Tongue (tissue), 1 donor: ENCODE measurements at regions not wholly inside any gene's neighbourhood (a gene's known extent, or its start where the extent isn't known, plus 50 kb on each side); places are given as distances from the start of the nearest gene placed in this dataset.

Experiments
- DNase-seq: peaks from one replicate; pipeline ENCODE4 v3.0.0-alpha.2; 2015

DNA sequence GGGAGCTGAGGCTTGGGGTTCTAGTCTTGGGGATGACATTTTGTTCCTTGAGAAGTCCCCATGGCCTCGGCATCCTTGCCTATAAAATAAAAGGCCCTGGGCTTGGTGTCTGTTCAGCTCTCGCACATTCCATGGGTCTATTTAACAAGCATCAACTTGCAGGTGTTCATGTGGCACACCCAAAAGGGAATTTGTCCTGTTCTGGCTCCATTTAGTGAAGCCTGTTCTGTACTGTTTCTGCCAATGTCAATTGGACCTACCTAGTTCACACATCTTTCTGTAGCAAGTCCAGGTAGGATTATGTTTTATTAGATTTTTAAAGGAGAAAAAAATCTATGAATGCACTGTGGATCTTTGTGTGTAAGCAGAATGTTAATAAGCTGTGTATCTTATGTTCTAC lies 262.0 kb downstream of the HIVEP2 start:
- no peak for DNase-seq

DNA sequence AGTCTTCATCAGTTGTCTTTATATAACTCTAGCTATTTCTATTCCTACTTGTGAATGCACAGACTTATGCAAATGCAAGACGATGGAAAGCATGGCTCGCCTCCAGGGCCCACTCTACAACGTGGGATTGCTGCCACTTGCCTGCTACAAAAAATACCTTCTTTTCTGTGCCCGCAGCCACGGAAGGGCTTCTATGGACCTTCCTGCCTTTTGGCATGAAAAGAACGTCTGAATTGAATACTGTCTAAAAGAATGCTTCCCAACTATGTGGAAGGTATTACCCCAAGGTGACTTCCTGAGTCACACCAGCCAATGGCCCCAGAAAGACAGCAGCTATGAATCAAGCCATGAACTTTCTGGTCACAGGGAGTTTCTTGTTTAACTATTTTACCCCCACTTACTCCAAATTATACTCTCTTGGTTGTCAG lies 261.2 kb downstream of the HIVEP2 start:
- DNase-seq: peak; percentile 29

GRCh38 chr6:142684371-142684770 lies 260.6 kb downstream of the HIVEP2 start:
- DNase-seq: no peak

DNA sequence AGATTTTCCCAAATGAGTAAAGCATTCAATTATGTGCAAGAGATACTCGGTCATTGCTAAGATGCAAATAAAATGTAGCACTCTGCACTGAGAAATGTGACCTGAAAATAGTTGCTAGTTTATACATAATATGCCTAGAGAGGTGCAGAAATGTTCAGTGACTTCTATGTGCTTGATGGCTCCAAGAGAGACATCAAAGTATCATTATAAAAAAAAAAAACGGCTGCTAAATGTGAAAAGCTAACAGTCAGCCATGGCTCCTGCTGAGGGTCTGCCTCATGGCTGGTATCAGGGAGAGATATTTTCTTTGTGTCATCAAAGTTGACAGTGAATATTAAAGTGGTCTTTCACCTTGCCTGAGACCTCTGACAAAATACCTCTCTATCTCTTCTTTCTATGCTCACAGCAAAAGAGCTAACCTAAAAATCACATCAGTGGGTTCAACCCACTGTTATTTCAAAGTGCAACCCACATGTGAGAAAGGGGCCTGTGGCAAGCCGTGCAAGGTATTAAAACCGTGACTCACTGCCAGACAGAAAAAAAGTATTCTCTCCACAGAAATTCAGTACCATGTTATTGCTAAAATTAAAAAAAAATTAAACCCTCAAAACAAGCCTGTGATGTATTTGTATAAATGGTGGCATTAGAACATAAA lies 259.0 kb downstream of the HIVEP2 start:
- no peak for DNase-seq

GRCh38 chr6:142686507-142686887 lies 258.5 kb downstream of the HIVEP2 start:
- no peak for DNase-seq

- DNase-seq: peak; percentile 89
Observed at GRCh38 chr6:142692942-142693341, 252.0 kb downstream of the HIVEP2 start.

DNA sequence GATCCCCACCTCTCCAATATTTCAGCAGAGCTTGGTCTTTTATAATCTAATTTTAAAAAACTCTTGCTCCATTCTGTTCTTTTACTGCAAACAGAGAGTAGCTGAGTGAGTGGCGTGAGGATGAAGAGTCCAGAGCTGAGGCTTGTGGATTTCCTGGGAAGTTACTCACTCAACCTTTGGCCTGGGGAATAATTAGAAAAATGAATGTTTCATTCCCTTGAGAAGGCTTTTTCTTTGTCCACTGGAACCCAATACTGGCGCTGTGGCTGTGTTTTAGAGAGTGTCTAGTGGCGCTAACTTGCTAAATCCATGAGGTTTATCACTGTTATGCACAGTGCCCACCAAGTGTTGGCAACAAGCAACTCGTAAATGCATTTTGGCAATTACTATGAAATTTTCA lies 251.5 kb downstream of the HIVEP2 start:
- no peak for DNase-seq

DNA sequence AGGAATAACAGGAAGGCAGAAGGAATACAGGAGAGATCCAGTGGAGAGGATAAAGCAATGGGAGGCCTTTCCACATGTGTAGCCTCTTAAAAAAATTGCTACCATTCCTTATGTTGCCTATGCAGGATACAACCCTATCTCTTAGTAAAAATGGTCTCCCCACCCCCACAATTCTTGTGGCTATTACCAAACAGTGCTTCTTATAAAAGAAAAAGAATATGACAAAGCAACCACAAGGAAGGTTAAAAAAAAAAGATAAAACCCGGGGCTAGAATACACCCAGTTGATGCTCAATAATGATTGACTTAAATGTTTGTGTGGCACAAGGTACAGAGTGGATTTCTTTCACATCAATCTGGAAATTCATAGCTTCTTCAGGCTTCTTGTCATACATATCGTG lies 250.9 kb downstream of the HIVEP2 start:
- no peak for DNase-seq

DNA sequence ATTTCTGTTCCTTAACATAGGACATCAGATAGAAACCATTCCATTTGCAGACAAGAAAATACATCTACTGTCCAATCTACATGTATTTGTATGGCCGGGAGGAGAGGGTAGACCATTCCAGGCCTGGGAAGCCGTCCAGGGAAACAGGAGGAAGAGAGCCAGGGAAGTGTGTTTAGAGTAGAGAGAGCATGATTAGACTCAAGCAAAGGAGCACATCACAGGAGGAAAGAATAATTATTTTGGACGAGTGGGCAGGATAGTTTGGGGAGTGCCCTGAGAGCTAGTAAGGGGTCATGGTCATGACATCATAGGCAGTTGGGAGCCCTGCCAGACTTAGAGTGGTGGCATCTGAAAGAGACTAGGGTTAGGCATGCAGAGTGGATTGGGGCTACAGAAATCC lies 250.0 kb downstream of the HIVEP2 start:
- DNase-seq: peak; percentile 72

DNA sequence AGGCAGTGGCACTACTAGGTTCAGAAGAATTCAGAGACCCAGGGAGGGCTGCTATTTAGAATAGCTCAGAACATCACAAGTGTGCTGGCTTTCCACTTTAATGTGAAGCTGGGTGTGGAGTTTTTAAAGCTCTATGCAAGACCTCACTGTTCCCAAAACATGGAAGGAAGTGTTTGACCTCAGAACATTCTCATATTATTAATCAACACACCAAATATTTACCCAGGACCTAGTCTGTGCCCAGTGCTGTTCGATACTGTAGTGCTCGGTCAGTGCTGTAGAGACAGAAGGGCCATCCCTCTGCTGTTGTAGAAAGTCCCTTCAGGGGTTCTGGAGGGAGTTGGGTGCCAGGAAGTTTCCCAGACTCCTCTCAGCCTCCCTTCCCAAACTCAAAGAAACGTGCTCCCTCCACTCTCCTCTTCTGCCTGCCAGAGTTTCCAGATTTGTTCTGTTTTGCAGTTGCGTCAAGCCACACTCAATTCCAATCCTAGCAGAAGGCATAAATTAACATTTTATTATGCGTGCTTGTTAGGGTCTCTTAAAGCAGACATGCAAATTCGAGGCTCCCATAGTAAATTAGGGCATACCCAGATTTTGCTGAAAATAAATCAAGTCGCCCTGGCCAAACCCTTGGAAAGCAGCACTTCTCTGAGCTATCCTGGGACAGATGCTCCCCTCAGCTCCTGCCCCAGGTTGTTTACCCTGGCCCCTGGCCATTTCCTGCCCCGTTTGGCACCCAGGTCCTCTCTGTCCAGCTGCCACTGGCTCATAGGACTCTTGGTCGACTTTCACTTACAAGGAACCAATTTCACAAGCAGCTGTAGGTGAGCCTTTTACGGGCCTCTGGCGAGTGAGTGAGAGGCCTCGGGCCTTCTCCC lies 248.6 kb downstream of the HIVEP2 start:
- peak; percentile 42 for DNase-seq

- DNase-seq: no peak
Observed at GRCh38 chr6:142697001-142697335, 248.0 kb downstream of the HIVEP2 start.

DNA sequence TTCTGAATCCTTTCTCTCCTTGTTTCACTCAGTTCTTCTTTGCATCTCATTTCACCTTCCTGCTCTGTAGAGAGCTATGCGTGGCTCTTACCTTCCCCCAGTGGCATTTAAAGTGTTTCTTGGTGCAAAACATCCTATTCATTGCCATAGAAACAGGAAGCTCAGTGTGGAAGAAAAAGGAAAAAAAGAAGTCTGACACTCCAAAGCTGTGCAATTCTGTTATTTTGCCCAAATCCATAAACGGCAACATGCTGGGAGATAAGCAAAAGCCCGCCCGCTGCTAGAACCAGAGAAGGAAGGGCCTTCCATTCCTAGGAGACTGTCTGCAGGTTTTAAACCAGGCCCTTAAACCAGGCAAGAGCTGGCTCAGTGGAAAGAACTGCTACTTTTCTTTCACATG lies 247.1 kb downstream of the HIVEP2 start:
- no peak for DNase-seq

- DNase-seq: no peak
Observed at GRCh38 chr6:142698751-142699150, 246.2 kb downstream of the HIVEP2 start.

DNA sequence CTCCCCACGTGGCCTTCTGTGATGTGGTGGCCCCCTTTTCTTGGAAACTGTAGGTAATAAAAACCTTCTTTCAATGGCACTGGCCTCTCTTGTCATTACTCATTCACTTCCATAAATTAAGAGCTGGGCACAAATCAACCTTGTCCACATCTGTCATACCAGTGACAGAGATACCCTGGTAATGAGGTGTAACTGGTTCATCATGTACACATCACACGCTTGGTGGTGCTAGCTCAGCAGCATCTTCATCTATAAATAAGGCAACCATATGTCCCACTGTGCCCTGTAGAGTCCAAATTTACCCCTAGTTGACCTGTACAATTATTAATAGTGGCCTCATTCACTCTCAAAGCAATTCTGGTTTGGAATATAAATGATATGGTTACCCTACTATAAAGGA lies 245.6 kb downstream of the HIVEP2 start:
- DNase-seq: no peak

GRCh38 chr6:142700032-142700431 lies 244.9 kb downstream of the HIVEP2 start:
- no peak for DNase-seq

DNA sequence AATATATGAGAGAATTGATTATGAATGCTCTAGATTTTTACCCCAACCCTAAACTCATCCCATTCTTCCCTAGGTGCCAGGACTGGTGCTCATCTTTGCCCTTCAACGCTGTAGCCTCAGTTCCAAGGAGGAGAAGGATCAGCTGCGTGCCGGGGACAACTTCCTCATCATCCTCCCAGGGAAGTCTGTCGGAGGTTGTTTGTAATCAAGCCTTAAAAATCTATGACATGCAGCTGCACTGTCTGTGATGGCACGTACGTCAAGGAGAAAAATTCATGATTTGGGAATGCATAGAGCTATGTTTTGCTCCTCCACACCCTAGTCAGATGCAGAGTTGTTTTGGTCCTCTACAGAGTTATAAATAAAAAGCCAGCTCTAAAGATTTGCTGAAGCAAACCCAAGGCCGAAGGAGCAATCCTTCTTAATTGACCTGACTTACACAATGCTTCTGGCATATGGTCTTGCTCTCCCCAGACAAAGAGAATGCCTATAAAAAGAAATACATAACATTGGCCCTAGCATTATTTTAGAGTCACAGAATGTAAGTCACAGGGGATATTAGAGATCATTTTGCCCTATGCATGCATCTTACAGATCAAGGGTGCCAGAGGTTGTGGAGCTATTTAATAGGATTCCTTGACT lies 244.2 kb downstream of the HIVEP2 start:
- DNase-seq: no peak
